NB4 (cell line): ENCODE measurements at regions not wholly inside any gene's neighbourhood (a gene's known extent, or its start where the extent isn't known, plus 50 kb on each side); places are given as distances from the start of the nearest gene placed in this dataset.
A peak's percentile ranks its signal among the peaks of the same experiment; 100 is the strongest.

Experiments
- DNase-seq: peaks from one replicate; pipeline ENCODE4 v3.0.0; 2010; ENCODE audit warnings: low read depth
- H3K4me3 ChIP-seq: one replicate; pipeline ENCODE4 v1.5.1; 2011; ENCODE audit warnings: mild to moderate bottlenecking, low read depth, low read length, moderate library complexity
- CTCF ChIP-seq: IDR thresholded peaks from one replicate; pipeline ENCODE4 v1.5.1; 2012; ENCODE audit warnings: low read depth, low read length
- MAX ChIP-seq: IDR thresholded peaks from 2 replicates; pipeline ENCODE4 v1.6.1; 2011; ENCODE audit warnings: low read depth, low read length
- MYC ChIP-seq: IDR thresholded peaks from 2 replicates; pipeline ENCODE4 v1.6.1; 2011; ENCODE audit warnings: low read depth, low read length
- POLR2A ChIP-seq: IDR thresholded peaks from 2 replicates; pipeline ENCODE4 v1.6.1; 2011; ENCODE audit warnings: mild to moderate bottlenecking; ENCODE audit not compliant: insufficient read length; ENCODE audit errors: extremely low read depth

- no peak for TF ChIP-seq POLR2A
- TF ChIP-seq MYC: no peak
- TF ChIP-seq MAX: no peak
- TF ChIP-seq CTCF: no peak
- H3K4me3 ChIP-seq: no peak overlapping the region
- DNase-seq: no peak
Measured at GRCh38 chr4:175051974-175052373, 133.8 kb downstream of the ADAM29 start.

GRCh38 chr4:175054980-175055379 is 136.8 kb downstream of the ADAM29 start:
- no peak overlapping the region for H3K4me3 ChIP-seq
- TF ChIP-seq MYC: no peak
- DNase-seq: peak; percentile 1

GRCh38 chr4:175062183-175062592 is 144.0 kb downstream of the ADAM29 start:
- H3K4me3 ChIP-seq: no peak overlapping the region
- TF ChIP-seq POLR2A (no peak), CTCF (no peak)
- no peak for DNase-seq

- no peak overlapping the region for H3K4me3 ChIP-seq
- no peak for DNase-seq
- no peak for TF ChIP-seq MAX
- TF ChIP-seq POLR2A: no peak
- TF ChIP-seq MYC: no peak
- no peak for TF ChIP-seq CTCF
Measured at GRCh38 chr4:175065228-175065627, 147.1 kb downstream of the ADAM29 start.

GRCh38 chr4:175066923-175067627 is 148.9 kb downstream of the ADAM29 start:
- DNase-seq: peak; percentile 1
- TF ChIP-seq MYC: no peak
- TF ChIP-seq MAX: no peak
- no peak for TF ChIP-seq POLR2A
- TF ChIP-seq CTCF: no peak

GRCh38 chr4:175068266-175068665 is 150.1 kb downstream of the ADAM29 start:
- TF ChIP-seq MAX: no peak
- TF ChIP-seq POLR2A: no peak
- no peak for TF ChIP-seq MYC
- no peak for TF ChIP-seq CTCF
- DNase-seq: no peak
- no peak overlapping the region for H3K4me3 ChIP-seq

More at GRCh38 chr4:175066923-175067627, 148.9 kb downstream of the ADAM29 start:
- H3K4me3 ChIP-seq: no peak overlapping the region
